OCI-M2 (cell line): ENCODE measurements at regions not wholly inside any gene's neighbourhood (a gene's known extent, or its start where the extent isn't known, plus 50 kb on each side); places are given as distances from the start of the nearest gene placed in this dataset.
A peak's percentile ranks its signal among the peaks of the same experiment; 100 is the strongest.

Experiments used
- DNase-seq: peaks from one replicate; lab custom pipeline; 2025; ENCODE audit not compliant: unreplicated experiment; lab: John Stamatoyannopoulos, UW

- DNase-seq = no peak
Observed at GRCh38 chr11:113634940-113635575, 71.0 kb downstream of the TMPRSS5 start.

DNA sequence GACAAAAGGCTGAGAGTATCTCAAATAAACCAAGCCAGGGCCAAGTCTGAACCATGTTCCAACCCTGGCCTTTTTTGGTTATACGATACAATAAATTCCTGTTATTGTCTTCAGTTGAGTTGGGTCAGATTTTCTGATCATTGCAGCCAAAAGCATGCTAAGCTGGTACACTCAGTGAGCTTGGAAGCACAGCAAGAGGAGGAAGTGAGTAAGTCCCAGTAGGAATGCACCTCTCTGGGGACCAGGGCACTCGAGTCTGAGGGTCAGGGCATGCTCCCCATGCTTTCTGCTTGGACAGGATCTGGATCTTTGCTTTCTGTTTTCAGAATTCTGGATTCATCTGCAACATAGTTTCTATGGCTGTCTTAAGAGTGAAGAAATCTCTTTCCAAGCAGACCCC lies 73.1 kb downstream of the TMPRSS5 start:
- no peak for DNase-seq

DNA sequence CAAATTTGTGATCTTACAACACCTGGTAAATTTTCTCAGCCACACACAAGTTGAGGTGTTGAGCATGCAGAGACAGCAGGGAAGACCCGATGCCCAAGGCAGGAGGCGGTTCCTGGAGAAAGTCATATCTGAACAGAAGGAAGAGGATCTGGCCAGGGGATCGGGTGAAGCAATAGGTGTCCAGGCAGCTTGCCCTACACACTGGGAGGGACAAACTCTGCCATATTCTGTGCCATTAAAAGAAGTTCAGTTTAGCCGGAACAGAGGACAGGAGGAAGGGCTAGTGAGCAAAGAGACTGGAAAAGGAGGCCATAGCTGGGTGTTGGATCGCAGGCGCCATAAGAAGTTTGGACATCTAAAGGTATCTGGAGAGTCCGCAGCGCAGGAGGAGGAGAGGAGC lies 76.5 kb downstream of the TMPRSS5 start:
- no peak for DNase-seq

GRCh38 chr11:113628912-113629311 lies 77.2 kb downstream of the TMPRSS5 start:
- no peak for DNase-seq

GRCh38 chr11:113627946-113628345 lies 78.2 kb downstream of the TMPRSS5 start:
- no peak for DNase-seq

- no peak for DNase-seq
Observed at GRCh38 chr11:113627297-113627696, 78.8 kb downstream of the TMPRSS5 start.

- DNase-seq = no peak
Observed at GRCh38 chr11:113626736-113627135, 79.4 kb downstream of the TMPRSS5 start.

- DNase-seq = no peak
Observed at GRCh38 chr11:113623114-113623513, 83.0 kb downstream of the TMPRSS5 start.

DNA sequence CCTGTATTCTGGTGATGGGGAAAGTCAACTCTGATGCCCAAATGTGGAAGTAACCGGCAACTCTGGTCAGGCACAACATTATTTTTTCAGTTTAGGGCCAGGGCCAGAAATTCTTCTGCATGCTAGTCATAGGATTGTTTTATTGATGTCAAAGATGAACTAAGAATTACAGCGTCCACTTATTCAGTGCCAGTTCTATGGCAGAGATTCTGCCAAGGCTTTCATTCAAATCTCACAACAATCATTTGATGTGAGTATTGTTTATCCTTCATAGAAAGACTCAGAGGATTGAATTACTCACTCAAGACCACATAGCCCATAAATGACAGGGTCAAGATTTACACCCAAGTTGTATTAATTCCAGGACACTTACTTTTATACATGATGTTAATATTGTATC lies 87.7 kb downstream of the TMPRSS5 start:
- DNase-seq = no peak

DNA sequence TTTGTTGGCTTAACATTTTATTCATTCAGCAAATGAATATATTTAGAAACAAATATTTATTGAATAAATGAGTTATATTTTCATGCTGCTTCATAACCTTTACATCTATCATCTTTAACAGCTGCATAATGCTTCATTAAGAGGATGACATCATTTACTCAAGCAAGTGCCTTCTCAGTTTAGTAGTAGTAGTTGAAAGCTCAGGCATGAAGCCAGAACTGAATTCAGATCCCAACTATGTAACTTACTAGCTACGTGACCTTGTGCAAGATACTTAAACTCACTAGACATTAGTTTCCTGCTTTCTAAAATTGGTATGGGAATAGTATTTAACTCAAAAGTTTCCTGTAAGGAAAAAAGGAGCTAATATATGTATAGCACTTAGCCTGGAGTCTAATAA lies 90.3 kb downstream of the TMPRSS5 start:
- DNase-seq = no peak

- no peak for DNase-seq
Observed at GRCh38 chr11:113615098-113615497, 91.0 kb downstream of the TMPRSS5 start.

DNA sequence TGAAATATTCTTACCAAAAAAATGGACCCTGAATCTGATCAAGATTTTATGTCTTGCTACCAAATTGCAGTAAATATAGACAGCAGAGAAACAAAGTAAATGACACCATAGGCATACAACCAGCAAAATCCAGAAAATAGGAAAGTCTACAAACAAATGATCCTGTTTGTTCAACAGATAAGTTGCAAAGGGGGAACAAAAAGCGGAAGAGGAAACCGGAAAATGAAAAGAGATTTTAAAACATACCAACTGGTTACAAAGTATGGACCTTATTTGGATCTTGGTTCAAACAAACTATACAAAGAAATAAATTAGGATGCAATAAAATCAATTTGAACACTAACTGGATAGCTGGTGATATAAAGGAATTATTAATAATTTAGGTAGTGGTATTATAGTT lies 92.0 kb downstream of the TMPRSS5 start:
- no peak for DNase-seq

GRCh38 chr11:113613619-113614018 lies 92.5 kb downstream of the TMPRSS5 start:
- DNase-seq = peak; percentile 3

DNA sequence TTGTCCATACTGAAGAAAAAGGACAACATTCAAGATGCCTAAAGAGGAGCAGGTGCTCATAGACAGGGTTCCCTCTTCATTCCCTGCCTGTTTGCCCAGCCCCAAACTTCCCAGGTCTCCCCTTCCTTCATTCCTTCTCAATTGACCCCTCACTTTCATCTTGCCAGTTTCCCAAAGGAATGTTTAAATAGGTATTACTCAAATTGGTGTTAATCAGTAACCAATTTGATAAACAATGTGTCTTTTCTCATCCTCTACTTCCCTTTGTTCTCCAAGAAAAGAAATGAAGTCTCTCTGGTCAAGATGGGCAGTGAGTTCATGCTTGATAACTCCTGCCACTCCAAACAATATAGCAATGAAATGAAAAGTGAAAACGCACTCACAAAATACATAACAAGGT lies 101.9 kb downstream of the TMPRSS5 start:
- no peak for DNase-seq

GRCh38 chr11:113603277-113604059 lies 102.6 kb downstream of the TMPRSS5 start:
- no peak for DNase-seq

GRCh38 chr11:113602483-113602882 lies 103.6 kb downstream of the TMPRSS5 start:
- DNase-seq = no peak

GRCh38 chr11:113596658-113597057 lies 109.5 kb downstream of the TMPRSS5 start:
- no peak for DNase-seq

GRCh38 chr11:113595810-113596594 lies 110.1 kb downstream of the TMPRSS5 start:
- no peak for DNase-seq

GRCh38 chr11:113593698-113594308 lies 112.3 kb downstream of the TMPRSS5 start:
- no peak for DNase-seq

DNA sequence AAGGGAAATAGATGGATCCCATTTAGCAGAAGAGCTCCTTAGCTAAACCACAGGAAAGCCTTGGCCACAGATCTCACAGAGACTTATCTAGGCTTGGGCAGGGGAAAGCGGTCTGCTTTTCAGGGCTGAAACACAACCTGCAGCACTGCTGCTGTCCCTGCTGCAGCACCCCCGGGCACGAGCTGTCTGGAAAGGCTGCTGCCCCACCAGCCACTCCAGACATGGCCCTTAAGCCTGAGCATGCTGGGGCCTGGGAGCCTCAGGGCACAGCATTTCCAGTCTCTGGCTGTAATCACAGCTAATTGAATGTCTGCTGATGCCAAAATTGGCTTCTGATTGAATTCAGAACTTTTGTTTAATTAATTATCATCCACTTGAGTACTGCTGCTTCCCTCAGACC lies 115.0 kb downstream of the TMPRSS5 start:
- DNase-seq = no peak

GRCh38 chr11:113587308-113587739 lies 112.1 kb upstream of the DRD2 start:
- no peak for DNase-seq
